ENCODE measurements at regions not wholly inside any gene's neighbourhood (a gene's known extent, or its start where the extent isn't known, plus 50 kb on each side); places are given as distances from the start of the nearest gene placed in this dataset.
A peak's percentile ranks its signal among the peaks of the same experiment; 100 is the strongest.

- Histone ChIP-seq H3K9ac (ENCODE audit: low read depth in 1 of 2, low read length in 2 of 2) (no peak overlapping the region), H3K36me3 (ENCODE audit: control insufficient read depth in 4 of 4, insufficient read depth in 3 of 4, low read depth in 1 of 4, low read length in 3 of 4) (no peaks in the 10 kb centered on the region), H3K4me3 (ENCODE audit: low read depth in 1 of 3, low read length in 3 of 3) (no peak overlapping the region), H3K27ac (ENCODE audit: low read depth in 1 of 2, low read length in 2 of 2) (no peak overlapping the region), H3K4me1 (ENCODE audit: control insufficient read depth in 4 of 4, insufficient read depth in 4 of 4, low read length in 3 of 4) (peaks cover 0 to 6% (median 0%) of the 10 kb centered on the region in 4 donors), H3K27me3 (ENCODE audit: control insufficient read depth in 4 of 4, insufficient read depth in 4 of 4, low read length in 3 of 4) (peaks cover 0 to 2% (median 0%) of the 10 kb centered on the region in 4 donors), H3K9me3 (ENCODE audit: control insufficient read depth in 4 of 4, low read length in 3 of 4) (no peaks in the 10 kb centered on the region)
- DNase-seq (ENCODE audit: low spot score): no peak
- whole genome bisulfite sequencing: 85% methylated on average over 3 of the region's 3 CpGs
- TF ChIP-seq HNF4G (IDR thresholded peaks at IDR 0.05) (no peak), ZBTB33 (IDR thresholded peaks at IDR 0.05) (no peak), SP1 (IDR thresholded peaks at IDR 0.05) (no peak), CTCF (IDR thresholded peaks at IDR 0.05; ENCODE audit: low read depth, low read length, missing input control) (no peak), ATF3 (IDR thresholded peaks at IDR 0.05) (no peak), JUND (IDR thresholded peaks at IDR 0.05) (no peak), EGR1 (IDR thresholded peaks at IDR 0.05; ENCODE audit: low read depth in 2 of 2) (no peak), MAX (IDR thresholded peaks at IDR 0.05) (no peak), FOXA1 (IDR thresholded peaks at IDR 0.05) (no peak)
These were observed 1145.1 kb downstream of the FLRT2 start for GRCh38 chr14:86675059-86675458.

- Histone ChIP-seq H3K27me3 (ENCODE audit: control insufficient read depth in 4 of 4, insufficient read depth in 4 of 4, low read length in 3 of 4) (no peaks in the 10 kb centered on the region), H3K9ac (ENCODE audit: low read depth in 1 of 2, low read length in 2 of 2) (no peak overlapping the region), H3K9me3 (ENCODE audit: control insufficient read depth in 4 of 4, low read length in 3 of 4) (no peaks in the 10 kb centered on the region), H3K4me1 (ENCODE audit: control insufficient read depth in 4 of 4, insufficient read depth in 4 of 4, low read length in 3 of 4) (peaks cover 0 to 6% (median 0%) of the 10 kb centered on the region in 4 donors), H3K27ac (ENCODE audit: low read depth in 1 of 2, low read length in 2 of 2) (no peak overlapping the region), H3K36me3 (ENCODE audit: control insufficient read depth in 4 of 4, insufficient read depth in 3 of 4, low read depth in 1 of 4, low read length in 3 of 4) (no peaks in the 10 kb centered on the region), H3K4me3 (ENCODE audit: low read depth in 1 of 3, low read length in 3 of 3) (no peak overlapping the region)
- DNase-seq (ENCODE audit: low spot score): no peak
- TF ChIP-seq HNF4A (conservative IDR thresholded peaks at IDR 0.05) (peak; percentile 66 to 82), MAX (IDR thresholded peaks at IDR 0.05) (peak; percentile 40), ATF3 (IDR thresholded peaks at IDR 0.05) (no peak), FOXA1 (IDR thresholded peaks at IDR 0.05) (no peak), SP1 (IDR thresholded peaks at IDR 0.05) (peak; percentile 74), NR2F2 (IDR thresholded peaks at IDR 0.05) (no peak), RXRA (IDR thresholded peaks at IDR 0.05) (peak in 1 of 2 donors; percentile 10), HNF4G (IDR thresholded peaks at IDR 0.05) (peak; percentile 61), TAF1 (conservative IDR thresholded peaks at IDR 0.05) (no peak)
These were observed 1143.6 kb downstream of the FLRT2 start for GRCh38 chr14:86673523-86673969.

GRCh38 chr14:86672080-86672479, 1142.1 kb downstream of the FLRT2 start:
- Histone ChIP-seq H3K4me1 (ENCODE audit: control insufficient read depth in 4 of 4, insufficient read depth in 4 of 4, low read length in 3 of 4) (peaks cover 0 to 6% (median 0%) of the 10 kb centered on the region in 4 donors), H3K36me3 (ENCODE audit: control insufficient read depth in 4 of 4, insufficient read depth in 3 of 4, low read depth in 1 of 4, low read length in 3 of 4) (no peaks in the 10 kb centered on the region), H3K4me3 (ENCODE audit: low read depth in 1 of 3, low read length in 3 of 3) (no peak overlapping the region), H3K9me3 (ENCODE audit: control insufficient read depth in 4 of 4, low read length in 3 of 4) (no peaks in the 10 kb centered on the region), H3K9ac (ENCODE audit: low read depth in 1 of 2, low read length in 2 of 2) (no peak overlapping the region), H3K27me3 (ENCODE audit: control insufficient read depth in 4 of 4, insufficient read depth in 4 of 4, low read length in 3 of 4) (no peaks in the 10 kb centered on the region), H3K27ac (ENCODE audit: low read depth in 1 of 2, low read length in 2 of 2) (no peak overlapping the region)
- no peak for TF ChIP-seq NR2F2 (IDR thresholded peaks at IDR 0.05)
- no peak for TF ChIP-seq RAD21 (IDR thresholded peaks at IDR 0.05)
- no peak for TF ChIP-seq HNF4G (IDR thresholded peaks at IDR 0.05)
- no peak for TF ChIP-seq CTCF (IDR thresholded peaks at IDR 0.05; ENCODE audit: low read depth, low read length, missing input control)
- no peak for TF ChIP-seq FOXA2 (IDR thresholded peaks at IDR 0.05)
- no peak for TF ChIP-seq HNF4A (conservative IDR thresholded peaks at IDR 0.05)
- no peak for TF ChIP-seq SP1 (IDR thresholded peaks at IDR 0.05)
- TF ChIP-seq REST (IDR thresholded peaks at IDR 0.05): no peak
- 92% methylated on average over 2 of the region's 2 CpGs for WGBS
- no peak for DNase-seq (ENCODE audit: low spot score)
